Endothelial cell of umbilical vein (primary cell): ENCODE measurements at regions not wholly inside any gene's neighbourhood (a gene's known extent, or its start where the extent isn't known, plus 50 kb on each side); places are given as distances from the start of the nearest gene placed in this dataset.

ENCODE experiments used
- BruUV-seq: library from RNA; stranded (reverse); fragments of 400-500 nt; replicated peaks from 2 replicates; lab custom pipeline; 2021; lab: Mats Ljungman, UMichigan
- CTCF ChIA-PET: fragments of 300-600, 350-600 bp; sonication (Branson Sonifier 250); formaldehyde crosslinking; loops from one replicate; lab custom pipeline; 2021; ENCODE audit warnings: antibody characterized with exemption, inconsistent platforms; lab: Charles Lee
- POLR2A ChIA-PET: fragments of 300-600, 350-600 bp; sonication (Branson Sonifier 250); formaldehyde crosslinking; loops from one replicate; lab custom pipeline; 2021; ENCODE audit warnings: antibody characterized with exemption, inconsistent platforms; lab: Charles Lee
- DNase-seq: peaks from one replicate; pipeline ENCODE4 v3.0.0-alpha.2; 2011; ENCODE audit warnings: low read depth, low spot score
- FAIRE-seq: peaks from 2 replicates; lab custom pipeline; 2011; peaks lifted over from hg19 to GRCh38; lab: Jason Lieb, UNC
- H2AFZ ChIP-seq: 2 replicates; pipeline ENCODE4 v1.6.0; 2012; ENCODE audit warnings: low read depth, low read length, control low read depth, inconsistent platforms
- H3K27ac ChIP-seq: 2 replicates; pipeline ENCODE4 v1.5.1; 2011; ENCODE audit warnings: low read depth, mild to moderate bottlenecking, control low read depth, low read length, moderate library complexity; ENCODE audit not compliant: insufficient read depth
- H3K27me3 ChIP-seq, 2 experiments: 2 replicates each; pipeline versions ENCODE4 v1.6.0 to v1.6.1; 2011; ENCODE audit warnings: low read length in 2 of 2, mixed read lengths in 1 of 2; ENCODE audit not compliant: control insufficient read depth in 2 of 2, insufficient read depth in 2 of 2
- H3K36me3 ChIP-seq, 2 experiments: 2 replicates in 1 of 2; 3 replicates in 1 of 2; pipeline ENCODE4 v1.5.1; 2011; ENCODE audit warnings: low read length in 2 of 2, mild to moderate bottlenecking in 1 of 2, moderate library complexity in 1 of 2; ENCODE audit not compliant: control insufficient read depth in 2 of 2, insufficient read depth in 2 of 2; ENCODE audit errors: extremely low read depth in 1 of 2
- H3K4me1 ChIP-seq: 3 replicates; pipeline ENCODE4 v1.5.1; 2011; ENCODE audit warnings: mild to moderate bottlenecking, low read length; ENCODE audit not compliant: control insufficient read depth, insufficient read depth; ENCODE audit errors: extremely low read depth
- H3K4me2 ChIP-seq: 2 replicates; pipeline ENCODE4 v1.6.1; 2011; ENCODE audit warnings: low read length, control low read depth, mixed read lengths; ENCODE audit not compliant: insufficient read depth
- H3K4me3 ChIP-seq, 3 experiments: fragments of 200-600 bp in 1 of 3; sonication (generic), shearing (Covaris generic) in 1 of 3; replicated peaks in 1 of 3; 2 replicates each; pipeline ENCODE4 v1.5.1; 2011 to 2016; ENCODE audit warnings: control low read depth in 3 of 3, low read length in 3 of 3, mild to moderate bottlenecking in 2 of 3, inconsistent platforms in 1 of 3, low read depth in 1 of 3, moderate library complexity in 1 of 3; ENCODE audit not compliant: insufficient read depth in 1 of 3
- H3K79me2 ChIP-seq: 2 replicates; pipeline ENCODE4 v1.6.0; 2012; ENCODE audit warnings: low read length, inconsistent platforms; ENCODE audit not compliant: control insufficient read depth, insufficient read depth
- H3K9ac ChIP-seq: replicated peaks from 2 replicates; pipeline ENCODE3; 2011; ENCODE audit warnings: low read length, control low read depth; ENCODE audit not compliant: insufficient read depth; ENCODE audit errors: extremely low read depth
- H3K9me1 ChIP-seq: replicated peaks from 3 replicates; pipeline ENCODE4 v1.6.0; 2011; ENCODE audit warnings: mild to moderate bottlenecking, low read length; ENCODE audit not compliant: control insufficient read depth, insufficient read depth; ENCODE audit errors: extremely low read depth
- H3K9me3 ChIP-seq: replicated peaks from 2 replicates; pipeline ENCODE4 v1.5.1; 2012; ENCODE audit warnings: low read length, inconsistent platforms; ENCODE audit not compliant: control insufficient read depth, insufficient read depth
- H4K20me1 ChIP-seq: replicated peaks from 2 replicates; pipeline ENCODE3; 2011; ENCODE audit warnings: mild to moderate bottlenecking, low read length; ENCODE audit not compliant: control insufficient read depth, insufficient read depth; ENCODE audit errors: extremely low read depth
- EZH2 ChIP-seq: IDR thresholded peaks from 2 replicates; pipeline ENCODE4 v1.6.1; 2012; ENCODE audit warnings: borderline replicate concordance, low read depth, mild to moderate bottlenecking, moderate library complexity, low read length, inconsistent platforms; ENCODE audit not compliant: severe bottlenecking
- FOS ChIP-seq: IDR thresholded peaks from 2 replicates; pipeline ENCODE4 v1.6.1; 2011; ENCODE audit warnings: mild to moderate bottlenecking, low read length, moderate library complexity, borderline replicate concordance; ENCODE audit not compliant: insufficient read depth
- GATA2 ChIP-seq: IDR thresholded peaks from 2 replicates; pipeline ENCODE4 v1.7.0; 2011; ENCODE audit warnings: low read depth, mild to moderate bottlenecking, moderate library complexity, mixed read lengths, low read length; ENCODE audit not compliant: insufficient read length, insufficient read depth
- JUN ChIP-seq: IDR thresholded peaks from 2 replicates; pipeline ENCODE4 v1.6.1; 2011; ENCODE audit warnings: borderline replicate concordance, low read depth; ENCODE audit not compliant: insufficient read length, insufficient read depth
- MYC ChIP-seq: IDR thresholded peaks from one replicate; pipeline ENCODE4 v1.6.1; 2011; ENCODE audit warnings: mild to moderate bottlenecking, low read depth, low read length
- POLR2A ChIP-seq: IDR thresholded peaks from 2 replicates; pipeline ENCODE4 v1.6.1; 2012; ENCODE audit warnings: low read depth, mild to moderate bottlenecking, control low read depth, low read length
- POLR2AphosphoS5 ChIP-seq: IDR thresholded peaks from 2 replicates; pipeline ENCODE4 v1.6.1; 2012; ENCODE audit warnings: low read depth, mild to moderate bottlenecking, control low read depth, low read length, moderate library complexity; ENCODE audit not compliant: insufficient read depth
- dilution Hi-C: fragments of 300-500 bp; cut with MboI; formaldehyde crosslinking; loops from one replicate; pipeline ENCODE4 v1.15.0; 2019; ENCODE audit warnings: low sequenced_read_pairs; ENCODE audit not compliant: extremely low pct_ligation_motif_present
- intact Hi-C: fragments of 100-400 bp; cut with micrococcal nuclease; formaldehyde crosslinking; loops from one replicate; pipeline ENCODE4 v1.10.0; 2022
- TF ChIP-seq, protein P1 (sequence below): IDR thresholded peaks from 2 replicates; pipeline ENCODE4 v1.6.1; 2011; ENCODE audit not compliant: insufficient read depth, insufficient read length
- TF ChIP-seq, protein P2 (sequence below), 2 donors: IDR thresholded peaks; 1 replicate in 1 of 2; 2 replicates in 1 of 2; pipeline ENCODE4 v1.5.1; 2011; ENCODE audit warnings: low read length in 2 of 2, mild to moderate bottlenecking in 2 of 2, moderate library complexity in 2 of 2, control low read depth in 1 of 2, inconsistent platforms in 1 of 2, low read depth in 1 of 2; ENCODE audit not compliant: insufficient read depth in 1 of 2; ENCODE audit errors: extremely low read depth in 1 of 2

DNA sequence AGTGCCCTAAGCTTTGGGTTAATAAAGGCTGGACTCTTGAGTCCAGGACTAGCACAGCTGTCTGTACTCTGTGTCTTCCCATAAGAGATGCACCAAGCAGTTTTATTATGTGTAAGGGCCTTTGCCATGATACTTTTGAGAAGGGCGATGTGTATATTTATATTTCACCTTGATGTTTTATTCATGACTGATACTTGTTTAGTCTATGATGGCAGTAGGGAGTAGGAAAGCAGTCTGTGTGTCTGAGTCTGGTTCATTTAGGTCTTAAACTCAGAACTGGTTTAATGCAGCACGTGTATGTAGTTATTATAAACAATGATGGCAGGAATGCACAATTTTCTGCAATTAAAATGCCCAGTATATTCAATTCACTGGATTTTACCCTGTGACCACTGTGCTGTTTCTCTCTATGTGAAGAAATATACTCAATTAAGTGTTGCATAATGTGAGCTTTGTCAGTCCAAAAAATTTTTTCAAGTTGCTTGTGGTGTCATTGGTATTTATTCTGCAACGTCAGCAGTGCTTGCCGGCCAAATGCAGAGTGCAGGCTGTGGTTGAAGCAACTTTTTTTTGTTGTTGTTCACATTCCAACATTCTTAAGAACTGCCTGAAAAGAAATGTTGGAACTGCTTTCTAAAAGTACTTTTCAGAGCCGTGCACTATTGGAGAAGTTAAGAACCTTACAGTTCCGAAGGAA, 423.7 kb upstream of the SEMA6D start:
- BruUV-seq = no TSS peak
- Histone ChIP-seq H3K27ac (no peak overlapping the region), H3K9me3 (no peaks in the 10 kb centered on the region), H3K79me2 (no peaks in the 10 kb centered on the region), H3K4me3 (no peak overlapping the region), H3K4me1 (no peaks in the 10 kb centered on the region), H3K36me3 (no peaks in the 10 kb centered on the region), H3K4me2 (no peak overlapping the region), H3K9me1 (no peaks in the 10 kb centered on the region), H3K9ac (no peak overlapping the region), H3K27me3 (no peaks in the 10 kb centered on the region), H2AFZ (no peak overlapping the region), H4K20me1 (no peaks in the 10 kb centered on the region)
- DNase-seq = no peak
- dilution Hi-C loops = no loop called here
- TF ChIP-seq POLR2A = no peak
- no peak for TF ChIP-seq MYC
- TF ChIP-seq, protein P1, sequence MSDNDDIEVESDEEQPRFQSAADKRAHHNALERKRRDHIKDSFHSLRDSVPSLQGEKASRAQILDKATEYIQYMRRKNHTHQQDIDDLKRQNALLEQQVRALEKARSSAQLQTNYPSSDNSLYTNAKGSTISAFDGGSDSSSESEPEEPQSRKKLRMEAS = no peak
- no peak for TF ChIP-seq FOS
- no peak for TF ChIP-seq JUN
- TF ChIP-seq, protein P2, sequence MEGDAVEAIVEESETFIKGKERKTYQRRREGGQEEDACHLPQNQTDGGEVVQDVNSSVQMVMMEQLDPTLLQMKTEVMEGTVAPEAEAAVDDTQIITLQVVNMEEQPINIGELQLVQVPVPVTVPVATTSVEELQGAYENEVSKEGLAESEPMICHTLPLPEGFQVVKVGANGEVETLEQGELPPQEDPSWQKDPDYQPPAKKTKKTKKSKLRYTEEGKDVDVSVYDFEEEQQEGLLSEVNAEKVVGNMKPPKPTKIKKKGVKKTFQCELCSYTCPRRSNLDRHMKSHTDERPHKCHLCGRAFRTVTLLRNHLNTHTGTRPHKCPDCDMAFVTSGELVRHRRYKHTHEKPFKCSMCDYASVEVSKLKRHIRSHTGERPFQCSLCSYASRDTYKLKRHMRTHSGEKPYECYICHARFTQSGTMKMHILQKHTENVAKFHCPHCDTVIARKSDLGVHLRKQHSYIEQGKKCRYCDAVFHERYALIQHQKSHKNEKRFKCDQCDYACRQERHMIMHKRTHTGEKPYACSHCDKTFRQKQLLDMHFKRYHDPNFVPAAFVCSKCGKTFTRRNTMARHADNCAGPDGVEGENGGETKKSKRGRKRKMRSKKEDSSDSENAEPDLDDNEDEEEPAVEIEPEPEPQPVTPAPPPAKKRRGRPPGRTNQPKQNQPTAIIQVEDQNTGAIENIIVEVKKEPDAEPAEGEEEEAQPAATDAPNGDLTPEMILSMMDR (IDR thresholded peaks at IDR 0.05; ENCODE audit: extremely low read depth in 1 of 2, insufficient read depth in 1 of 2, low read depth in 1 of 2, low read length in 2 of 2) = no peak
- TF ChIP-seq POLR2AphosphoS5 = no peak
- TF ChIP-seq GATA2 = no peak
- no peak for TF ChIP-seq EZH2
- intact Hi-C loops = no loop called here
- ChIA-PET CTCF (no interaction called here), POLR2A (no interaction called here)
- FAIRE-seq = no peak
